BLaER1 (cell line): ENCODE measurements at regions not wholly inside any gene's neighbourhood (a gene's known extent, or its start where the extent isn't known, plus 50 kb on each side); places are given as distances from the start of the nearest gene placed in this dataset.
"Not testable (repeated sequence)": the region's sequence is repeated elsewhere in the genome, so short reads cannot be mapped to it uniquely, and the experiment has no call there.

Experiments used
- H3K27ac ChIP-seq: shearing (Covaris generic); formaldehyde crosslinking; 2 replicates; pipeline ENCODE4 v1.8.1; 2022
- H3K27me3 ChIP-seq: shearing (Covaris generic); formaldehyde crosslinking; 2 replicates; pipeline ENCODE4 v1.8.1; 2022
- H3K36me3 ChIP-seq: shearing (Covaris generic); formaldehyde crosslinking; 2 replicates; pipeline ENCODE4 v1.8.1; 2022
- H3K4me1 ChIP-seq: shearing (Covaris generic); formaldehyde crosslinking; 2 replicates; pipeline ENCODE4 v1.8.1; 2022
- H3K4me2 ChIP-seq: shearing (Covaris generic); formaldehyde crosslinking; 2 replicates; pipeline ENCODE4 v1.8.1; 2022
- H3K4me3 ChIP-seq: shearing (Covaris generic); formaldehyde crosslinking; 2 replicates; pipeline ENCODE4 v1.8.1; 2022
- H3K9ac ChIP-seq: shearing (Covaris generic); formaldehyde crosslinking; 2 replicates; pipeline ENCODE4 v1.8.1; 2022
- H3K9me3 ChIP-seq: shearing (Covaris generic); formaldehyde crosslinking; 2 replicates; pipeline ENCODE4 v1.8.1; 2022
- H4K20me1 ChIP-seq: shearing (Covaris generic); formaldehyde crosslinking; 2 replicates; pipeline ENCODE4 v1.8.1; 2022
- Cebpa-rat ChIP-seq: shearing (Covaris generic); IDR thresholded peaks from 2 replicates; pipeline ENCODE4 v1.8.1; 2022

- no peaks in the 10 kb centered on the region for H3K4me1 ChIP-seq
- TF ChIP-seq Cebpa-rat: no peak
- H3K9me3 ChIP-seq: no peaks in the 10 kb centered on the region
- H3K4me3 ChIP-seq: no peak overlapping the region
- H3K27ac ChIP-seq: no peak overlapping the region
- H3K9ac ChIP-seq: no peak overlapping the region
- no peaks in the 10 kb centered on the region for H4K20me1 ChIP-seq
- no peaks in the 10 kb centered on the region for H3K36me3 ChIP-seq
- no peak overlapping the region for H3K4me2 ChIP-seq
- H3K27me3 ChIP-seq: no peaks in the 10 kb centered on the region
These were observed 479.1 kb upstream of the MIR17HG start for GRCh38 chr13:90868321-90868920.

DNA sequence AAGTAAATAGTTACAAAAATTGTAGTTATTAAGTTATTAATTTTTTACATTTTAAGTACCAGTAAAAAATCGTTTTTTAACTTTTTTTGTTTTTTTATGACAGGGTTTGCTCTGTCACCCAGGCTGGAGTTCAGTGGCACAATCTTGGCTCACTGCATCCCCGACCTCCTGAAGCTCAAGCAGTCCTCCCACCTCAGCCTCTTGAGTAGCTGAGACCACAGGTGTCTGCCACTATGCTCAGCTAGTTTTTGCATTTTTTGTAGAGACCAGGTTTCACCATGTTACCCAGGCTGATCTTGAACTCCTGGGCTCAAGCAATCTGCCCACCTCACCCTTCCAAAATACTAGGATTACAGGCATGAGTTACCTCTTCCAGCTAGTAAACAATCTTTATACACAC lies 477.9 kb upstream of the MIR17HG start:
- no peaks in the 10 kb centered on the region for H4K20me1 ChIP-seq
- no peak overlapping the region for H3K4me3 ChIP-seq
- H3K9ac ChIP-seq: no peak overlapping the region
- no peak overlapping the region for H3K27ac ChIP-seq
- TF ChIP-seq Cebpa-rat: no peak
- H3K4me1 ChIP-seq: no peaks in the 10 kb centered on the region
- H3K36me3 ChIP-seq: no peaks in the 10 kb centered on the region
- no peaks in the 10 kb centered on the region for H3K27me3 ChIP-seq
- no peak overlapping the region for H3K4me2 ChIP-seq
- H3K9me3 ChIP-seq: no peaks in the 10 kb centered on the region

DNA sequence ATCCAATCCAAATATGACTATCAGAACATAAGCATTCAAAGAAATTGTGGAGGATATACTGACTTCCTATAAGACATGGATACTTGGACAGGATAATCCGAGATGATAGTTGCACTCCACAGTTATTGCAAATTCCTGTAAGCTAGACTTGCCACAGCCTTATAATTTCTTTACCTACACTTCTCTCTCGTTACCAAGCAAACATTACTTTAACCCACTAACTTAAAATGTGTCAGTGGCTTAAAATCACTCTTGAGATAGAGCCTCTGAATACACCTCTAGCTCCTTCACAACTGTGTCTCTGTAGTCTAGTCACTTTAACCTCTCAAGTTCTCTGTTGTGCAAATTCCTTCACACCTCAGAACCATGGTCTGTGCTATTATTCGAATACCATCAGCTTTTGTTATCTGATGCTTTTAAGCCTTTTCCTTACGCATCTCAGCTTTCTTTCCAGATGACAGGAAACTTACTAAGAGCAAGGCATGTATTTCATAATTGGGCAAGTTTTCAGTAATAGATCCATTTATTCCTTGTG lies 474.9 kb upstream of the MIR17HG start:
- no peak overlapping the region for H3K9ac ChIP-seq
- H4K20me1 ChIP-seq: no peaks in the 10 kb centered on the region
- no peaks in the 10 kb centered on the region for H3K27me3 ChIP-seq
- no peak overlapping the region for H3K4me2 ChIP-seq
- TF ChIP-seq Cebpa-rat: no peak
- no peaks in the 10 kb centered on the region for H3K9me3 ChIP-seq
- no peaks in the 10 kb centered on the region for H3K4me1 ChIP-seq
- no peak overlapping the region for H3K4me3 ChIP-seq
- no peak overlapping the region for H3K27ac ChIP-seq
- no peaks in the 10 kb centered on the region for H3K36me3 ChIP-seq

- no peak for TF ChIP-seq Cebpa-rat
- H3K36me3 ChIP-seq: no peaks in the 10 kb centered on the region
- no peak overlapping the region for H3K4me3 ChIP-seq
- H3K27ac ChIP-seq: no peak overlapping the region
- no peak overlapping the region for H3K9ac ChIP-seq
- no peaks in the 10 kb centered on the region for H3K9me3 ChIP-seq
- H3K27me3 ChIP-seq: no peaks in the 10 kb centered on the region
- H3K4me2 ChIP-seq: no peak overlapping the region
- no peaks in the 10 kb centered on the region for H3K4me1 ChIP-seq
- no peaks in the 10 kb centered on the region for H4K20me1 ChIP-seq
These were observed 466.7 kb upstream of the MIR17HG start for GRCh38 chr13:90880790-90881189.

DNA sequence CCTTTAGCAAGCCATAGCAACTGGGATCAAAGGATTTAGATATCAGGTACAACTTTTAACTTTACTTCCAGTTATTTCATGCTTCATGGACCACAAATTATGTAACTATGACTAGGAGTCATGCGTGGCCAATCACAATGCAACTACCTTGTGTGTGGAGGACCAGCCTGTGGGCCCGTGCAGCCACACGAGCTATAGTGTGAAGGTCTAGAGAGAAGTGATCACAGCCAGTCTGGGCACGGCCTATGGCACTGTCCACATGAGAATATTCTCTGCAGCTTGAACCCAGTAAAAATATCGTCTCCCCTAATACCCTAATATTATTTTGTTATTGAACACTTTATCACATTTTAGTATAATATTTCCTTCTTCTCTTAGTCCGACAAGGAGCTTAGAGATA lies 464.9 kb upstream of the MIR17HG start:
- TF ChIP-seq Cebpa-rat: no peak

GRCh38 chr13:90883592-90883991 lies 463.9 kb upstream of the MIR17HG start:
- Histone ChIP-seq H3K4me2 (no peak overlapping the region), H3K4me3 (no peak overlapping the region), H3K9ac (no peak overlapping the region), H3K27me3 (no peaks in the 10 kb centered on the region), H3K4me1 (no peaks in the 10 kb centered on the region), H4K20me1 (no peaks in the 10 kb centered on the region), H3K9me3 (no peaks in the 10 kb centered on the region), H3K36me3 (no peaks in the 10 kb centered on the region), H3K27ac (no peak overlapping the region)
- no peak for TF ChIP-seq Cebpa-rat

More for the DNA sequence above, 464.9 kb upstream of the MIR17HG start:
- no peak overlapping the region for H3K4me2 ChIP-seq
- no peaks in the 10 kb centered on the region for H3K4me1 ChIP-seq
- no peaks in the 10 kb centered on the region for H3K9me3 ChIP-seq
- no peak overlapping the region for H3K27ac ChIP-seq
- H3K27me3 ChIP-seq: no peaks in the 10 kb centered on the region
- H3K36me3 ChIP-seq: no peaks in the 10 kb centered on the region
- H3K4me3 ChIP-seq: no peak overlapping the region
- no peaks in the 10 kb centered on the region for H4K20me1 ChIP-seq
- no peak overlapping the region for H3K9ac ChIP-seq

- H3K4me1 ChIP-seq: no peaks in the 10 kb centered on the region
- TF ChIP-seq Cebpa-rat: no peak
- H3K27ac ChIP-seq: no peak overlapping the region
- no peaks in the 10 kb centered on the region for H3K9me3 ChIP-seq
- no peaks in the 10 kb centered on the region for H3K36me3 ChIP-seq
- no peak overlapping the region for H3K9ac ChIP-seq
- H3K27me3 ChIP-seq: no peaks in the 10 kb centered on the region
- H3K4me2 ChIP-seq: no peak overlapping the region
- no peaks in the 10 kb centered on the region for H4K20me1 ChIP-seq
- no peak overlapping the region for H3K4me3 ChIP-seq
These were observed 463.4 kb upstream of the MIR17HG start for GRCh38 chr13:90884066-90884465.

DNA sequence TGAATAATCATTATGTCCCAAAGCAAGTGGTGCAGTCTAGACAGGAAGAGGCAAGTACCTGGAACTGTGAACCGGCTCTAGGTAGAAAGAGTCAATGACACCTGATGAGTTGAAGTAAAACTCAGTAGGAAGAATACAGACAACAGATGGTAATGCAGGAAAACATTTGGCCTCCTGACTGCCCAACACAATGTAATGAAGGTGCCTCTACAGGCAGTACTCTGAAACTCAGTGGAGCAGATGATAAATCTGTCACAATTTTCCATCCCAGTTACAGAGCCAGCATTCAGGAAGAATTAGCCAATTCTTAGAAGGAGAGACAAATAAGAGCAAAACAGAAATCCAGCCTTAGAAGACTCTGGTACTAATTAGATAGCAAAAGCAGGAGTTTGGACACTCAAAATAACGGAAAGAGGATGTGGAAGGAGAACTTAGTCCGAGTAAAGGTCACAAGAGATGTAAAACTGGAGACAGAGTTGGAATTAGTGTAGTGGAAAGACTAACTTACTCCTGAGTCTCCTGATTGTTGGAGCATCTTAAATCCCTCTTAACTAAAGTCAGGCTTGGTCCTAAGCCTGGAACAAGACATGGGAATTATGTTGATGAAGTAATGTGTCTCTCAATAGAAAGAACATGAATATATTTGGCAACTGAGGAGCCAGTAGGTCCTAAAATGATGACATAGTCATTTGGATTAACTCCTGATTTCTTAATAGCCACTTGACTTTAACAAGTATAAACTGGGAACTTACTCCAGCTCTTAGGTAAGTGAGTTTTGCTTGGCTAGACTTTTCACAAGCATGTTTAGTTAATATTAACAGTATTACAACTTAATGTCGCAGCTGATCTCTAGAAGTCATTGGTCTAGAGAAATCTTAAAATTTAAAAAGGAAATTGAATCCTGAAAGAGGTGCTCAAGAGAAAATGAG lies 457.3 kb upstream of the MIR17HG start:
- Histone ChIP-seq H3K9me3 (no peaks in the 10 kb centered on the region), H3K4me1 (no peaks in the 10 kb centered on the region), H4K20me1 (no peaks in the 10 kb centered on the region), H3K9ac (no peak overlapping the region), H3K4me3 (no peak overlapping the region), H3K4me2 (no peak overlapping the region), H3K27me3 (no peaks in the 10 kb centered on the region), H3K27ac (no peak overlapping the region), H3K36me3 (no peaks in the 10 kb centered on the region)
- TF ChIP-seq Cebpa-rat: no peak

DNA sequence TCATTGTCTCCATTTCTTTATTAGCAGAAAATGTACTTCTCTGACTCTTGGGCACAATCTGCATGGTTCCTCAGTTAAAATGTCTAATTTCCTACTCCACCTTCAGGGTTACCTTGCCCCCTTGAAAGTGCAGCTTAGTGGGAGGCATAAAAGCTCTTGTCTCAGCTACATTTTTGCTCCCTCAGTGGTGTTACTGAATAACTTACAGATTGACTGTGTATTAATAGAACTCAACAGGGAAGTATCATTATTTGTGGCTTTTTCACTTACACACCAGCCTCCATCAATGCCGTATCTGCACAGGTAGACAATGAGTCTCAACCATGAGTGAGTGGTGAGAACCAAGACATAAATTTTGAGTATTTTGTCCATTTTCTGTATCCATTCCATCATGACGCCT lies 456.2 kb upstream of the MIR17HG start:
- no peak for TF ChIP-seq Cebpa-rat
- Histone ChIP-seq H3K27ac (no peak overlapping the region), H3K4me3 (no peak overlapping the region), H3K4me2 (no peak overlapping the region), H3K9me3 (no peaks in the 10 kb centered on the region), H3K36me3 (no peaks in the 10 kb centered on the region), H3K9ac (no peak overlapping the region), H3K27me3 (no peaks in the 10 kb centered on the region), H4K20me1 (no peaks in the 10 kb centered on the region), H3K4me1 (no peaks in the 10 kb centered on the region)

GRCh38 chr13:90893199-90893598 lies 454.3 kb upstream of the MIR17HG start:
- not testable (repeated sequence) for H4K20me1 ChIP-seq, H3K9me3 ChIP-seq, H3K4me2 ChIP-seq

More at GRCh38 chr13:90893199-90893598, 454.3 kb upstream of the MIR17HG start:
- H3K36me3 ChIP-seq, H3K27me3 ChIP-seq, H3K4me1 ChIP-seq, H3K9ac ChIP-seq, H3K4me3 ChIP-seq, H3K27ac ChIP-seq: not testable (repeated sequence)
